ENCODE measurements at regions not wholly inside any gene's neighbourhood (a gene's known extent, or its start where the extent isn't known, plus 50 kb on each side); places are given as distances from the start of the nearest gene placed in this dataset.
"Not testable (repeated sequence)": the region's sequence is repeated elsewhere in the genome, so short reads cannot be mapped to it uniquely, and the experiment has no call there.

DNA sequence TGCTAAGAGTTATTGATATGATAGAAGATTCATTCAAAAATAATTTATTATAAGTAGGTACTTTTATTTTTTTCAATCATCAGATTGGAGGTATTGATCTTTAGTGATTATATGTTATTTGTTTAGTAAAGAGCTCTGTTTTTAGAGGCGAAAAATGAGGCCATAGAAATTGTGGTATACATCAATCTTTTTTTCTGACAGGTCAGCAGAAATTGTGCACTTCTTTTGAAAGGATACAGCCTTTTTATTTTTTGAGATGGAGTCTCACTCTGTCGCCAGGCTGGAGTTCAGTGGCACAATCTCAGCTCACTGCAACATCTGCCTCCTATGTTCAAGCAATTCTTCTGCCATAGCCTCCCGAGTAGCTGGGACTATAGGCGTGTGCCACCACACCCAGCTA lies 292.1 kb downstream of the BAMBI start:
- FAIRE-seq, result no peak

GRCh38 chr10:28970231-28970630 lies 292.9 kb downstream of the BAMBI start:
- FAIRE-seq, result no peak

DNA sequence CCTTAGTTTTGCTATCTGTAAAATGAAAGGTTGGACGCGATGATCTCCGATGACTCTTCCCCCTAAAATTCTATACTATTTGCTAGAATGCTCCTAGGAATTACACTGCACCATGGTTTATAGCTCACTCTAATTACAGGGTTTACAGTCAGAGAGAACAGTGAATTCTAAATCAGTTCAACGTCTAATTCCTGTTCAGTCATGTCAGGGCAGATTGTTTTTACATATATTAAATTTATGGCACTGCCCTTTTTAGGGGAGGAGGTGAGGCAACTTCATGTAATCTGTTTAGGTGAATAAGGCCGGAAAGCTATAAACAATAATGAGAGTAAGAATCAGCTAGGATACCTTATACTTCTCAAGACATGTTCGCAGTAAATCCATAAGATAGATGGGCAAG lies 293.9 kb downstream of the BAMBI start:
- FAIRE-seq, result no peak

GRCh38 chr10:28971764-28972163 lies 294.4 kb downstream of the BAMBI start:
- no peak for FAIRE-seq

- FAIRE-seq, result no peak
These were observed 296.1 kb downstream of the BAMBI start for GRCh38 chr10:28973309-28973972.

DNA sequence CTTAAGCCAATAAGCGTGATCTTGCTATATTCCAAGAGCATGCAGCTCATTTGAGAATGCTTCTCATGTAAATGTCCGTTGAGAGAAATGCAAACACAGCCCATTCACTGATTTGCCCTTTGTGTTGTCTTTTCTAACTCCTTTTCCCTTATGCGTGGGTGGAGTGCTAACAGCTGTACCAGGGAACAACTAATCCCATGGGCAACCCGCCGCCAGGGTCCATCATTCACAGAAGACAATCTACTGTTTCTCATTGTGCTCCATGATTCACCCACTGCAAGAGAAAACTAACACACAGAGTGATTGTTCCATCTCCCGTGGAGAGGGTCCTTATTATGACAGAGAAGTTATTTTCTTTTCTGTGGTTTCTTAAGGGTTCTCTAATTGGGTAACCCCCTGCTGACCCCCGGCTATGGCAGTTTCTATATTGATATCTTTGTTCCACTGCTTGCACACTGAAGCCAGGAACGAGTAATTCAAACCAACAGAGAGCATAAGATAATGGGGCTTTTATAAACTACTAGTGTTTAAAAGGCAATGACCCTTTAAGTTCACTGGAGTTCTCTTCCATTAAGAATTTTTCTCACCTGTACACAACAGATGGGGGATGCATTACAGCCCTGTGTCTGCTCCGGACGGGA lies 298.7 kb downstream of the BAMBI start:
- no peak for FAIRE-seq

- no peak for FAIRE-seq
These were observed 300.2 kb downstream of the BAMBI start for GRCh38 chr10:28977518-28977917.

DNA sequence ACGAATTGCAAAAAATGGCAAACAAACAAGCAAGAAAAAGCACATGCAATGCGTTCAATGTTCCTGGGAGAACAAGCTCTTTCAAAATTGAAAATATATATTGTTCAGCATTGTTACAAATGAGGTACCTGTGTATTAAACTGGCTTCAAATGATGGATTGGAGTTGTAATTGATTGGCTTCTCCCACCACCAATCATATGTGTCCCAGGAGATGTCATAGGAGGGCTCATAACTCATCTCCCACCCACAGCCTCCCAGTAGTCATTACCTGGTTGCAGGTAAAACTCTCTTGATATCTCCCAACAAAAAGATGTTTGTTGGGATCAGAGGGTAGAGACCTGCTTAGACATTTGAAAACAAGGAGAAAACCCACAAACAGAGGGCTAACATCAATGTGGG lies 302.9 kb downstream of the BAMBI start:
- FAIRE-seq, result no peak

DNA sequence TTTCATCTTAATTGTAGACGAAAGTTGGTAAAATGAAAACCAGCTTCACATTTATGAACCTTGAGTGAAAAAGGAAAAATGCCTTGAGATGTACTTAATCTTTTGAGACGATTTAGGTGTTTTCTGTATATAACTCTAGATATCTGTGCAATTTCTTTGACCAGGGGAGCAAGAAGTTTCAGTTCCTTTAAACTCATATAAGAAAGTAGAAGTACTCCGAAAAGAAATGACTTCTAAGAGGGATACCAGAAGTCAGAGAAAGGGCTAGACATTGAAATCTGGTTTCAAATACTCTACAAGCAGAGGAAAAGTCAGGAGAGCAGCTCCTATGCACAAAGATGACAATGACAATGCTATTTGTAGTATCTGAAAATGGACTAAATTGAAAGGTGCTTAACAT lies 303.7 kb downstream of the BAMBI start:
- no peak for FAIRE-seq

- no peak for FAIRE-seq
These were observed 305.7 kb downstream of the BAMBI start for GRCh38 chr10:28982974-28983373.

DNA sequence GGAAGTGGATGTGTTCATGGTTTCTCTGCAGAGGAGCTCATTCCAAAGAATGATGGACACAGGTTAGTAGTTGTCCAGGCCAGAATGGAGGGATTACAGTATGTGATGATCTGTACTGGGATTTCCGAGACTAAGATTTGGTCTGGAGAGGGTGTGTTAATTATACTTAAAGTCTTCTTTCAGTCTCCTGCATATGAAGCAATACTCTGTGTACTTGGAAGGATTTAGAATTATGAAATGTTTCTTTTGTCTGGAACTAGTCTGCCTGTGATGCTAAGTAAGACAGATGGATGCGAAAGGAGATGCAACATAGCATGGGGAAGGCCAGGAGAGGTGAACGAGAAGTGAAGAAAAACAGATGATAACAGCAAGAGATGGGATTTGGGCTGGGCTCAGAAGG lies 305.1 kb upstream of the LYZL1 start:
- FAIRE-seq, result no peak

DNA sequence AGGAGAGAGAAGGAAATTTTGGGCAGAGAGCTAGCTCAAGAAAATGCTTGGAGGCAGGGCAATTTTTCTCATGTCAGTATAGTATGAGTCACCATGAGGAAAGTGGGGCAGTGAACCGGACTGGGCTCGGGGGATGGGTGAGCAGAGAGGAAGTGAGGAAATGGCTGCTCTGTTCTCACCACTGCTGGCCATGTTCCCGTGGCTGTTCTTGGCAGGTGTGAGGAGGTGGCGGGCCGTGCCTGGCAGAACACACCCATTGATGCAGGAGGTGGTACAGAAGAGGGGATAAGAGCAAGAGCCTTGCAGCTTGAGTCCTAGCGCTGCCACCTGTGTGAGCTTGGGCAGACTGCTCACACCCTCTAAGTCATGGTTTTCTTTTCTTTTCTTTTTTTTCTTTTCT lies 304.4 kb upstream of the LYZL1 start:
- no peak for FAIRE-seq

GRCh38 chr10:28985137-28985885 lies 303.6 kb upstream of the LYZL1 start:
- FAIRE-seq, result no peak

- no peak for FAIRE-seq
These were observed 302.6 kb upstream of the LYZL1 start for GRCh38 chr10:28986117-28986792.

DNA sequence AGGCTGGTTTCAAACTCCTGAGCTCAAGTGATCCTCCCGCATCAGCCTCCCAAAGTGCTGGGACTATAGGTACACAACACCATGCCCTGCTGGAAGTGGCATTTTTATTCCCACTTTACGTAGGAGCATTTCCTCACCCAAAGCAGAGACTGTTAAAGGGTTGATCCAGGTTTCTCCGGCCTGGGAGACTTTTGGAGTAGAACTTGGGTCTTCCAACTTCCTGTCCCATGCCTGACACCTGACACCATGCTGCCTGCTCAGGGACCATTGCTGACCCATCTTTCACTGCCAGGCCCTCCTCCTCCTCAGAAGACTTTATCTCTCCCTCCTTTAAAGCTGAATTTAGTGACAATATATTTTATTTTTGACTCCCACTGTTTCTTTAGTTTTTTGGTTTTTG lies 302.0 kb upstream of the LYZL1 start:
- FAIRE-seq, result no peak

GRCh38 chr10:28987555-28988320 lies 301.1 kb upstream of the LYZL1 start:
- FAIRE-seq, result no peak

GRCh38 chr10:28988980-28989379 lies 299.9 kb upstream of the LYZL1 start:
- no peak for FAIRE-seq

- peak; percentile 97 for FAIRE-seq
These were observed 297.3 kb upstream of the LYZL1 start for GRCh38 chr10:28991333-28992270.

- FAIRE-seq, result no peak
These were observed 295.8 kb upstream of the LYZL1 start for GRCh38 chr10:28993056-28993455.

DNA sequence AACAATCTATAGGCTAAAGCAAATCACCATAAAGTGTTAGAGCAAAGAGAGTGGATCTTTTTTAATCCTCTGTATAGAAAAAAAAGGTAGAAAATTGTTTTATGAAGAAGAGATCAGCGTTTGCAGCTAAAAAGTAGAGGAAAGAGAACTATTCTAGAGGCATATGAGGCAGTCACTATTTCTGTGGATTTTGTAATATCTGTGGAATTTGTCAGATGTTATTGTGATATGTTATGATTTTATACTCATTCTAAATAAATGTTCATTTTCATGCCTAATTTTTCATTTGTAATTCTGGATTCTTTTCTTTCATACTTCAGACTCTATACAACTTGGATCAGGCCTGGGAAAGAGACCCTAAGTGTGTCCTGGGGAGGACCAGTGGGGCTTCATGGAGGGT lies 295.0 kb upstream of the LYZL1 start:
- no peak for FAIRE-seq

- not testable (repeated sequence) for FAIRE-seq
These were observed 294.1 kb upstream of the LYZL1 start for GRCh38 chr10:28994802-28995201.

DNA sequence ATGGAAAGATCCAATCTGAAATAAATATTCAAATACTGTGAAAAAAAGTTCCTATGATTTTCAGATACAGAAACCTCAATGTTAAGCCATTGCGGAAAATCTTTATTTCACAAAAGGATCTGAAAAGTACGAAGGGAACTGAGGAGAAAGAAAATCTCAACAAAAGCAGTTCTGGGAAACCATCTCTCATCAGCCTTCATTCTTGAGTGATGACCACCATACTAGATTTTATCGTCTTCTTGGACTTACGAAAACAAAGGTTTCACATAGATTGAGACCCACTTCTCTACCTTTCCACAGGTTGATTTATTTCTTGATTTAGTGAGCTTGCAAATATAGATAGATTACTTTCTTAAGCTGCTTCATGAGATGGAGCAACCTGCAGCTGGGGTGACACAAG lies 293.4 kb upstream of the LYZL1 start:
- FAIRE-seq, result no peak
